ENCODE measurements at regions not wholly inside any gene's neighbourhood (a gene's known extent, or its start where the extent isn't known, plus 50 kb on each side); places are given as distances from the start of the nearest gene placed in this dataset.

DNA sequence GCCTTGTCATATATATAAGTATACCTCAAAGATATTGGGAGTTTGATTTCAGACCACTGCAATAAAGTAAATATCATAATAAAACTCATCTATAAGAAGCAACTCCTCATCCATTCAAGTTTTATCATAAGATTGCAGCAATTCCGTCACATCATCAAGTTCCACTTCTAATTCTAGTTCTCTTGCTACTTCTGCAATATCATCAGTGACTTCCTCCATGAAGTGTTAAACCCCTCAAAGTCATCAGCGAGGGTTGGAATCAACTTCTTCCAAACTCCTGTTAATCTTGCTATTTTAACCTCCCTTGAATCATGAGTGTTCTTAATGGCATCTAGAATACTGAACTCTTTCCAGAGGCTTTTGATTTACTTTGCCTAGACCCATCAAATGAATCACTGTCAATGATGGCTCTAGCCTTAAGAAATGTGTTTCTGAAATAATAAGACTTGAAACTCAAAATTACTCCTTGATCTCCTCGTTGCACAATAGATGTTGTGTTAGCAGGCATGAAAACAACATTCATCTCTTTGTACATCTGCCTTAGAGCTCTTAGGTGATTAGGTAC lies 88.3 kb downstream of the RPE65 start:
- TF ChIP-seq CTCF (IDR thresholded peaks at IDR 0.05) (no peak), POLR2A (IDR thresholded peaks at IDR 0.05) (no peak)
